ENCODE measurements at regions not wholly inside any gene's neighbourhood (a gene's known extent, or its start where the extent isn't known, plus 50 kb on each side); places are given as distances from the start of the nearest gene placed in this dataset.

GRCh38 chr7:79868010-79868409 is 266.6 kb upstream of the GNAI1 start:
- peak in 1 of 2 donors; percentile 13 for DNase-seq (ENCODE audit: low spot score in 2 of 2)
- WGBS, 2 donors = 46 to 49% methylated on average over 3 of the region's 3 CpGs
- TF ChIP-seq CTCF (IDR thresholded peaks at IDR 0.05) = no peak
- no peak for TF ChIP-seq POLR2A (IDR thresholded peaks at IDR 0.05)
- H3K4me3 ChIP-seq (ENCODE audit: low read depth, poor library complexity, severe bottlenecking) = no peak overlapping the region
- intact Hi-C loops (cut with DNase I; ENCODE audit: low total_unique reads) = no loop called here

- DNase-seq (ENCODE audit: low spot score in 2 of 2) = no peak
- intact Hi-C loops (cut with DNase I; ENCODE audit: low total_unique reads) = no loop called here
- no peak overlapping the region for H3K4me3 ChIP-seq (ENCODE audit: low read depth, poor library complexity, severe bottlenecking)
- TF ChIP-seq POLR2A (IDR thresholded peaks at IDR 0.05) (no peak), CTCF (IDR thresholded peaks at IDR 0.05) (no peak)
- 67 to 71% methylated on average over 5 of the region's 5 CpGs for WGBS, 2 donors
Measured at GRCh38 chr7:79862447-79863210, 272.0 kb upstream of the GNAI1 start.

GRCh38 chr7:79855172-79855571 is 279.5 kb upstream of the GNAI1 start:
- intact Hi-C loops (cut with DNase I; ENCODE audit: low total_unique reads) = no loop called here
- TF ChIP-seq CTCF (IDR thresholded peaks at IDR 0.05) (no peak), POLR2A (IDR thresholded peaks at IDR 0.05) (no peak)
- H3K4me3 ChIP-seq (ENCODE audit: low read depth, poor library complexity, severe bottlenecking) = no peak overlapping the region
- DNase-seq (ENCODE audit: low spot score in 2 of 2) = no peak
- WGBS, 2 donors = 79 to 94% methylated on average over 1 of the region's 1 CpG

GRCh38 chr7:79854621-79855020 is 280.0 kb upstream of the GNAI1 start:
- intact Hi-C loops (cut with DNase I; ENCODE audit: low total_unique reads) = no loop called here
- WGBS, 2 donors = 67 to 72% methylated on average over 2 of the region's 2 CpGs
- no peak for TF ChIP-seq CTCF (IDR thresholded peaks at IDR 0.05)
- no peak for TF ChIP-seq POLR2A (IDR thresholded peaks at IDR 0.05)
- DNase-seq (ENCODE audit: low spot score in 2 of 2) = no peak
- H3K4me3 ChIP-seq (ENCODE audit: low read depth, poor library complexity, severe bottlenecking) = no peak overlapping the region

GRCh38 chr7:79837915-79838314 is 296.7 kb upstream of the GNAI1 start:
- H3K4me3 ChIP-seq (ENCODE audit: low read depth, poor library complexity, severe bottlenecking) = no peak overlapping the region
- DNase-seq (ENCODE audit: low spot score in 2 of 2) = no peak
- 63 to 71% methylated on average over 1 of the region's 1 CpG for WGBS, 2 donors
- intact Hi-C loops (cut with DNase I; ENCODE audit: low total_unique reads) = no loop called here
- TF ChIP-seq POLR2A (IDR thresholded peaks at IDR 0.05) = no peak
- TF ChIP-seq CTCF (IDR thresholded peaks at IDR 0.05) = no peak

GRCh38 chr7:79833616-79834015 is 301.0 kb upstream of the GNAI1 start:
- H3K4me3 ChIP-seq (ENCODE audit: low read depth, poor library complexity, severe bottlenecking) = no peak overlapping the region
- no peak for DNase-seq (ENCODE audit: low spot score in 2 of 2)
- WGBS, 2 donors = 50 to 57% methylated on average over 1 of the region's 1 CpG
- intact Hi-C loops (cut with DNase I; ENCODE audit: low total_unique reads) = no loop called here
- TF ChIP-seq POLR2A (IDR thresholded peaks at IDR 0.05) (no peak), CTCF (IDR thresholded peaks at IDR 0.05) (no peak)
